A204.1 (cell line): ENCODE measurements at regions not wholly inside any gene's neighbourhood (a gene's known extent, or its start where the extent isn't known, plus 50 kb on each side); places are given as distances from the start of the nearest gene placed in this dataset.
"Not testable (repeated sequence)": the region's sequence is repeated elsewhere in the genome, so short reads cannot be mapped to it uniquely, and the experiment has no call there.

Experiments used
- FAIRE-seq: peaks from 2 replicates; lab custom pipeline; 2012; peaks lifted over from hg19 to GRCh38; lab: Jason Lieb, UNC

GRCh38 chr1:168419736-168420135 is 124.1 kb downstream of the XCL2 start:
- no peak for FAIRE-seq

DNA sequence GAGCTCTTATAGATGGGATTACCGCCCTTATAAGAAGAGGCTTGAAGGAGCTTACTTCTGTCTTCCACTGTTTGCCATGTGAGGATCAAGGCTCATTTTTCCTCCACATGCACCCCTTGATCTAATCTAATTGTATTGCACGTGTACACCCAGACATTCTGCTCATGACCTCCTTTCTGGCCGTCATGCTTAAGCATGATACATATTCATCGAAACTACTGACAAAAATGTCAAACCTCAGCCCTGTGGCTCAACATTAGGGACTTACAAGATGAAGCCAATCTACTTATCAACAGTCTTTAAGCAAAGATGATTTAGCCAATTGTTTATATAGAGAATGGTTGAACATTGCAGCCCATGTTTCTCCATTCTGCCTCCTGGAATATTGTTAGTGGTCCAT is 127.6 kb downstream of the XCL2 start:
- FAIRE-seq: no peak

DNA sequence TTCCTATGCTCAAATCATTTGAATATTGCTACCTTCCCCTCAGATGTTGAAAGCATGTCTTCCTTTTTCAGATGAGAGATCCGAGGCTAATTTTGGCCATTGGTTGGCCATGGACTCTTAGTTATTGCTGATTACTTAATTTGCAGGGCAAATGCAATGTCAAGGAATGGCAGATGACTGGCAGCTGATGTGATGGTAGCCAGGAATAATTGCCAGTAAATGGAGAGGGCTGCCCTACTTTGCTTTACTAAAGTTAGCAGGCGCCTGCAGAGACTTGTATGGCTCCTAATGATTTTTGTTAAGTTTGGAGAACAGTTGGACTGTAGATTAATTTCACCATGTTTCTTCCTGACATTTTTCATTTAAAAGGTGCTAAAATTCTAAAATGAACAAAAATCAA is 128.9 kb downstream of the XCL2 start:
- no peak for FAIRE-seq

DNA sequence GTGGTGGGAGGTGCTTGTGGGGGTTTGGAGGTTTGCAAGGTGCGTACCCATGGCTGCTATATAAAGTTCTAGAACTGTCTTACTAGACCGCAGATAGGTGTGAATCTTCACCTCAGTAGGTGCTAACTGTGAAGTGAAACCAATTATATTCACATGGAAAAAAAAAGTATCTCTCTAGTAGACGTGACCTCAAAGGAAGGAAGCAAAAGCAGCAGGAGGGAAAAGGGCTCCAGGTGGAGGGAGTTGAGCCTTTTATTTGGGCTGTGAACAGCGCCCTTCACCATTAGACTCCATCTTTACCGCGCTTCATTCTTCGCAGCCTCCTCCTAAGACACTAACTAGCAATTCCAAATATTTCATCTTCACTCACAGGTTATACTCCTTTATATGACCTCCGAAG is 129.8 kb downstream of the TBX19 start:
- no peak for FAIRE-seq

GRCh38 chr1:168408884-168409283 is 128.2 kb downstream of the TBX19 start:
- FAIRE-seq: no peak

DNA sequence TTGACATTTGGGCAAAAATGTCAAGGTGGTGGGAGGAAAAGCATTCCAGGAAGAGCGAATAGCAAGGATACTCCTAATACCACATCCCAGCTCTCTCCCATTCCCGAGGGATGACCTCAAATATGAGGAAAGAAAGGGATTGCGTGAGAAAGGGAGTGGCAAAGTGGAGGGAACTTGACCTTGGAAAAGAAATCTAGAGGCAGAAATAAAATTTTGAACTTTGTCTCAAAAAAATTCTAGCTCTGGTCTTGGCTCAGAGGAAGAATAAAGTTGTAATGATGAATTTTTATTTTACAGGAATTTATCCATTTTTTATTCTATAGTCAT is 127.8 kb downstream of the TBX19 start:
- no peak for FAIRE-seq

DNA sequence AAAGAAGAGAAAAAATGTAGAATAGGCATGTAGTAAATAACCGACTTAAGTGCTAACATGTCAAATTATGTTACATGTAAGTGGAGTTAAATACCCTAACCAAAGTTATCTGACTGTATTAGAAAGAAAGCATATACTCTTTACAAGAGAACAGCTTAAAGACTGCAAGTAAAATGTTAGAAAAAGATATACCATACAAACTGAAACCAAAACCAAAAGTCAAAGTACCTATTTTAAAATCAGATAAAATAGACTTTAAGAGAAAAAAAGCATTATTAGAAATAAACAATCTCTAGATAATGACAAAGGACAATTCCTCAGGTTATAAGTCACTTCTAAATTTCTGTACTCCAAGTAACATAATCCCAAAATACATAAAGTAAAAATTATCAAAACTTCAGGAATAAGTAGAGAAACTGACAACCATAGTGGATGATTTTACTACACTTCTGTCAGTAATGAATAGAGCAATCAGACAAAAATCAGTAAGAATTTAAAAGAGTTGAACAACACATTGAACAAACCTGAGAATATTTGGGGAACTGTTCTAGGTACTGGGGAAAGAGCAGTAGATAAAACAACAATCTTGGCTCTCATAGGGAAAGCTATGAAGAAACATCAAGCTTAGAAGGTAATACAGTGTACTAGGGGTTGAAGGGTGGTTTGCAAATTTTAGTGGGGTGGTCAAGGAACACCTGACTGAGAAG is 127.3 kb downstream of the TBX19 start:
- no peak for FAIRE-seq

GRCh38 chr1:168405906-168406549 is 125.4 kb downstream of the TBX19 start:
- no peak for FAIRE-seq

DNA sequence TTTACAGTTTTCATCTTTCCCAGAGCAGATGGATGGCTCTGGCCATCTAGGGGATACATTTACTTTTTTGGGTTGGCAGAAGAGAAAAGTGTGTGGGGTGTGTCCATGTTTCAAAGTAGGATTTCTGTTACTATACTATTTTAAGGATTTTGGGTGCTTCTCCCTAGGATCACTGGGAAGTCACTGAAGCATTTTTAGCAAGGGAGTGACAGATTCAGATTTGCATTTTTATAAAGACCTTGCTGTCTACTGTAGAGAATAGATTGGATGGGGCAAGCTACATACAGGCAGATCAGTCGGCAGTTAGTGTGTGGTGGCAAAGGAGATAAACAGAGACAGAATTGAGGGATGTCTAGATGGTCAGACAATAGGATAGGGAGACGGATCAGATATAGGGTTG is 122.5 kb downstream of the TBX19 start:
- no peak for FAIRE-seq

GRCh38 chr1:168402466-168402865 is 121.8 kb downstream of the TBX19 start:
- FAIRE-seq: not testable (repeated sequence)

DNA sequence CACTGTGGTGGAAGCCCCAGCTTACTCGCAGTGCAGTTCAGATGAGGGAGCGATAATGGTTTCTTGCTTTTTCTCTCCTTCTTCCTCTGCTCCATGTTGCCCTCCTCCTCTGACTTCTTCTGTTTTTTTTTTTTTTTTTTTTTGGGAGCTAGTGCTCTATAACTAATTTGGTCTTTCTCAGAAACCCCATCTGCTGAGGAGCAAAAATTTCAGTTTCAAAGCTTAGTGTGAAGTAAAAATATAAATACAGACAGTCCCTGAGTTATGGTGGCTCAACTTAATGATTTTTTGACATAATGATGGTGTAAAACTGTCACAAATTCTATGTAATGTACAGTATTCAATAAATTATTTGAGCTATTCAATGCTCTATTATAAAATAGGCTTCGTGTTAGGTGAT is 120.7 kb downstream of the TBX19 start:
- no peak for FAIRE-seq

- FAIRE-seq: no peak
Measured at GRCh38 chr1:168400139-168400538, 119.5 kb downstream of the TBX19 start.

- FAIRE-seq: no peak
Measured at GRCh38 chr1:168397806-168398205, 117.1 kb downstream of the TBX19 start.

DNA sequence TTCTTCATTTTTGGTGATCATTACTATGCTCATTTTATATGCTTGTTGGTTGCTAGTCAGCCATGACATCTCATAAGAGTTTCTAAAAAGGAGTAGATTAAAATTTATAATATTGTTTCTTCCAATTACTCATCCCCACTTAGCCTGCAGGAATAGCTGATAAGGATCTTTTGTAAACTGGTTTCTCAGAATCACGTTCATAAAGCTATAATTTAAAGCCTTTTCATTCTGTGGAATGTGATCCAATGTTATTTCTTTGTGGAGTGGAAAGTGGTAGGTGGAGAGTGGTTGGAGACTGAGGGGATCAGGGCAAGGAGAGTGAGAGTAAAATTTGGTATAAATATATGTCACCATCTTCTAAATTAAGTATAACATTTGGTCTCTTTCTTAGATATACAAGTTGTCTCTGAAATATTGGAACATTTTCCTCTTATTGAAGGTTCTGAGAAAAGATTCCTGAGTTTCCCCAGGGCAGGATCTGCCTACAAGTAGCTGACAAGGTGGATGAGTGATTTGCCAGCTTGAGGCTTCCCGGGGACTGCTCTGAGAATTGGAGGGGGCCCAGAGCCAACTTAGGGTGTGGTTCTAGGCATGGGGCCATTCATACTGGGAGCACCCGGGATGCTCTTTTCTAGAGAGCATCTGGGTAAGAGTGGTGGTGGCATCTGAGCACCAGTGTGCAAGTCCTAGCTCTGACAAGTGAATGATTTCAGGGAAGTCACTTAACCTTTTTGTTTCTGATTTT is 116.4 kb downstream of the TBX19 start:
- no peak for FAIRE-seq

GRCh38 chr1:168396508-168396907 is 115.8 kb downstream of the TBX19 start:
- FAIRE-seq: no peak

DNA sequence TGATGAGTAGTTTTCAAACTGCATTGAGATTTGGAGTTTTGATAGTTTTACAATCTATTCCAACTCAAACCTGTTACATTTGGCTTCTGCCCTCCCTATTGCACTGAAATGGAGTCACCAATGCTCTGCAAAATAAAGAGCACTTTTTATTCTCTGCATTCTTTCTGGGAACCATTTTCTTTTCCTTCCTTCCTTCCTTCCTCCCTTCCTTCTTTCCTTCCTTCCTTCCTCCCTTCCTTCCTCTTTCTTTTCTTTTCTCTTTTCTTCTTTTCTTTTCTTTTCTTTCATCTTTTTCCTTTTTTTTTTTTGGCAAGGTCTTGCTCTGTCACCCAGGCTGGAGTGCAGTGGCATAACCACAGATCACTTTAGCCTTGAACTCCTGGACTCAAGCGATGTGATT is 114.2 kb downstream of the TBX19 start:
- FAIRE-seq: no peak

- FAIRE-seq: no peak
Measured at GRCh38 chr1:168392958-168393549, 112.4 kb downstream of the TBX19 start.

GRCh38 chr1:168391851-168392681 is 111.4 kb downstream of the TBX19 start:
- FAIRE-seq: no peak

GRCh38 chr1:168390271-168390670 is 109.6 kb downstream of the TBX19 start:
- no peak for FAIRE-seq

GRCh38 chr1:168387781-168388760 is 107.4 kb downstream of the TBX19 start:
- FAIRE-seq: no peak

DNA sequence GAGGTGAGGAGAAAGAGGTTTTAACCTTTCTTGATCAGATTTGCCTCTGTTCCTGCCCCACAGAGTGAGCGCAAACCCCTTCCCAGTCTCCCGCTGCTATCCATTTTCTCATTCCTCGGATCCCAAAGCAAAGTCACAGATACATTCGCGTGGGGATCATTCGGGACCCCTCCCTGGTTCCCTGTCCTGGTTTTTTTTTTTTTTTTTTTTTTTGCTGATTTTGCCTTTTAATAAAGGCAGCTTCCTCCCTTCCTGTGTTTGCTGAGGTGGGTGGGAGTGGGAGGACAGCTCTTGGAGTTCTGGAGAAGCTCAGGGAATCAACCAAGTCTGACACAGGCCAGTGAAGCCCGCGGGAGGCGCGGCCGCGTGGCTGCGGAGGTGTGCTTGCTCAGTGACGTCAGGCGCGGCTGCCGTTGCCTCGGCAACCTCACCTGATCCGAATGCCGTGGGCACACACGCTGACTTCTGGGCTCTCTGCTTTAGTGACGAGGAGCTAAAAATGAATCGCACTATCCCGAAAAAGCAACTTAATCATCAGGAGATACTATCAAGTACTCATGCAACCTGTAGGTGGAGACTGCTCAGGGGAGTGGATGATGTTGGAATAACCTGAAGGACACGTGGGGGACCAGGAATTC is 106.4 kb downstream of the TBX19 start:
- FAIRE-seq: no peak
